ENCODE measurements at regions not wholly inside any gene's neighbourhood (a gene's known extent, or its start where the extent isn't known, plus 50 kb on each side); places are given as distances from the start of the nearest gene placed in this dataset.
"Not testable (repeated sequence)": the region's sequence is repeated elsewhere in the genome, so short reads cannot be mapped to it uniquely, and the experiment has no call there.

DNA sequence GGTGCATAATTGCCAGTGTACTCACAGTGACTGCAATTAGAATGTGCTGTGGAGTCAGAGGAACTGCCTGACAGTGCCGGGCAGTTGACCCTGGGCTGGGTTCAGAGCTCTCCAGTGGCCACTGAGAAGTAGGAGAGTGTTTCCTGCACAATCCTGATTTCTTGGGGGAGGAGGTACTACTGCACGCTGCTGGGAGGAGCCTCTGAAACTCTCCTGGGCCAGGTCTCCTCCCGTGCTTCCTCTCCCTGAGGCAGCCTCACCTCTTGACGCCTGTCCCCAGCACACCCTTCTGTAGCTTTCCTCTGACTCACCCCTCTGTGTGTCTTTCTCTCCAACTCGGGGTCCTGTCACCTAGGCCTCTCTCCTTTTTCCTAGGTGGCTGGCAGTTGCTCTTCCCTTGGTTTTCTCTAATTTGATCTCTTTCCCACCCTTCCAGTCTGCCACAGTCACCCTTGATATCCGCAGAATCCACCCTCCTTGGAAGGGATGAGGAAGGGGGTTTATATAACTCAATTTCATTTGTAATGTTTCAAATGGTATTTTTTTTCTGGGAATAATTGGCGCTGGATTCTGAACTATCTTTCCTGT, 264.7 kb upstream of the PLGLB2 start:
- H3K9ac ChIP-seq (ENCODE audit: low read length); H3K9me2 ChIP-seq (ENCODE audit: low read depth, low read length); H4K20me1 ChIP-seq (ENCODE audit: insufficient read depth, low read length); H3F3A ChIP-seq (ENCODE audit: insufficient read depth, low read length); H3K27me3 ChIP-seq (ENCODE audit: insufficient read depth, low read length); H3K27ac ChIP-seq (ENCODE audit: low read depth, low read length, poor library complexity, severe bottlenecking); H3K4me2 ChIP-seq (ENCODE audit: low read length); H2AFZ ChIP-seq (ENCODE audit: low read length); H3K4me3 ChIP-seq (ENCODE audit: low read depth, low read length, poor library complexity, severe bottlenecking); H3K79me2 ChIP-seq (ENCODE audit: insufficient read depth, low read length); H3K36me3 ChIP-seq (ENCODE audit: insufficient read depth, low read length); H3K9me3 ChIP-seq (ENCODE audit: low read length): not testable (repeated sequence)
- H3K4me1 ChIP-seq (ENCODE audit: insufficient read depth, low read length, severe bottlenecking), result peaks cover 26% of the 10 kb centered on the region

DNA sequence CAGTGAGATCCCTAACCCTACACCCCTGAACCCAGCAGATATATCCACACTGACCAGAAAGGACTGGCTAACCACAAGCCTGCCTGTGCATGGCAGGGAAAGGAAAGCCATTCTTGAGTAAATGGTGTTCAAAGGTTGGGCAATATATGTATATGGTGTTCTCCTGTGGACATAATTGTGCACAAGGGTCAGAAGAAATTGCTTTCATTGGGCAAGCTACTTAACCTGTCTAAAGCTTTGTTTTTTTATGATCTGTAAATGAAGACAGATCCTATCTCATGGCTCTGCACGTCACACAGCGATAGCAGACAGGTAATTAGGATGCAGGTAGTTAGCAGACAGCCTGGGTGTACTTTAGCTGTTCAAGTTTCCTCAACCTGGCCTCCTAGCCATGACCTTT, 263.5 kb upstream of the PLGLB2 start:
- not testable (repeated sequence) for H3K9ac ChIP-seq (ENCODE audit: low read length); H3K36me3 ChIP-seq (ENCODE audit: insufficient read depth, low read length); H3K27me3 ChIP-seq (ENCODE audit: insufficient read depth, low read length); H4K20me1 ChIP-seq (ENCODE audit: insufficient read depth, low read length); H2AFZ ChIP-seq (ENCODE audit: low read length); H3K9me3 ChIP-seq (ENCODE audit: low read length); H3K4me2 ChIP-seq (ENCODE audit: low read length); H3F3A ChIP-seq (ENCODE audit: insufficient read depth, low read length); H3K9me2 ChIP-seq (ENCODE audit: low read depth, low read length); H3K4me3 ChIP-seq (ENCODE audit: low read depth, low read length, poor library complexity, severe bottlenecking); H3K79me2 ChIP-seq (ENCODE audit: insufficient read depth, low read length)
- Histone ChIP-seq H3K4me1 (ENCODE audit: insufficient read depth, low read length, severe bottlenecking) (peaks cover 26% of the 10 kb centered on the region), H3K27ac (ENCODE audit: low read depth, low read length, poor library complexity, severe bottlenecking) (peak overlapping the region; percentile 89)

DNA sequence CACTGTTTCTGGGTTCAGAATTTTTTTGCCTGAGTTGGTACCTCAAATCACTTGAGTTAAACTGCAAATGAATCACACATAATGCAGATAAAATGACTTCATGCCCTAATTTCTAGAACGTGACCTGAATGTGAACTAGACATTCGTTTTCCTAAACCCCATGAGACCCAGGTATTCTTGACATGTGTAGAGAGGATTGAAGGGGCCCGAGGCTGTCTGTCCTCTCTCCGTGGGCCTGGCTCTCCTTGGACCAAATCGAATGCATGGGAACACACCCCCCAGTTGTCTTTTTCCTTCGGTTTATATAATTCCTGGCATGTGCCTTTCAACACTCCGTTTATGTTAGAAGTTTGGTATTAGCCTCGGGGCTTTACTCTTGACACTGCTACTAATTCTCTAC, 262.4 kb upstream of the PLGLB2 start:
- H3K4me2 ChIP-seq (ENCODE audit: low read length); H3K79me2 ChIP-seq (ENCODE audit: insufficient read depth, low read length): not testable (repeated sequence)

DNA sequence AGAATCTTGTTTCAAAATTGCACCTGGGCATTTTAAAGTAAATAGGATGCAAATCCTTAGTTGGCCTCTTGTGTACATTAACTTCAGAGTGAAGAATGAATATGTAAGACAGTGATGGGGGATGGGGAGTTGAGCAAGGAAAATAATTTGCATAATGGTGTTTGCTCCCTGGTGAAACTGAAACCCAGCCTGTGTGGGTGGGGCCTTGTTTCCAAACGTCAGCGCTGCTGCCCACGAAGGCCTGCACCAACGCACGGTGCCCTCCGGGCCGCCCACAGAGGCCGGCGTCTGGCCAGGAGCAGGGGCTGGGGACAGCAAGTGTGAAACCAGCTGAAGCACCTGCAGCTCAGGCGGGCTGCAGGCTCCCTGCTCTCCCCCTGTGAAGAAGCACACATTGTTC, 262.0 kb upstream of the PLGLB2 start:
- not testable (repeated sequence) for H3K27me3 ChIP-seq (ENCODE audit: insufficient read depth, low read length); H4K20me1 ChIP-seq (ENCODE audit: insufficient read depth, low read length); H3F3A ChIP-seq (ENCODE audit: insufficient read depth, low read length); H3K9ac ChIP-seq (ENCODE audit: low read length); H3K9me2 ChIP-seq (ENCODE audit: low read depth, low read length); H2AFZ ChIP-seq (ENCODE audit: low read length); H3K79me2 ChIP-seq (ENCODE audit: insufficient read depth, low read length); H3K36me3 ChIP-seq (ENCODE audit: insufficient read depth, low read length); H3K9me3 ChIP-seq (ENCODE audit: low read length)
- Histone ChIP-seq H3K27ac (ENCODE audit: low read depth, low read length, poor library complexity, severe bottlenecking) (peak overlapping the region; percentile 89), H3K4me1 (ENCODE audit: insufficient read depth, low read length, severe bottlenecking) (peaks cover 26% of the 10 kb centered on the region), H3K4me2 (ENCODE audit: low read length) (peak overlapping the region; percentile 59), H3K4me3 (ENCODE audit: low read depth, low read length, poor library complexity, severe bottlenecking) (peak overlapping the region; percentile 29)

More for the DNA sequence above, 262.4 kb upstream of the PLGLB2 start:
- not testable (repeated sequence) for H4K20me1 ChIP-seq (ENCODE audit: insufficient read depth, low read length); H3K9me2 ChIP-seq (ENCODE audit: low read depth, low read length); H3K27me3 ChIP-seq (ENCODE audit: insufficient read depth, low read length); H2AFZ ChIP-seq (ENCODE audit: low read length); H3K9ac ChIP-seq (ENCODE audit: low read length); H3F3A ChIP-seq (ENCODE audit: insufficient read depth, low read length); H3K9me3 ChIP-seq (ENCODE audit: low read length); H3K4me3 ChIP-seq (ENCODE audit: low read depth, low read length, poor library complexity, severe bottlenecking); H3K36me3 ChIP-seq (ENCODE audit: insufficient read depth, low read length)
- H3K27ac ChIP-seq (ENCODE audit: low read depth, low read length, poor library complexity, severe bottlenecking), result peak overlapping the region; percentile 89
- peaks cover 26% of the 10 kb centered on the region for H3K4me1 ChIP-seq (ENCODE audit: insufficient read depth, low read length, severe bottlenecking)

DNA sequence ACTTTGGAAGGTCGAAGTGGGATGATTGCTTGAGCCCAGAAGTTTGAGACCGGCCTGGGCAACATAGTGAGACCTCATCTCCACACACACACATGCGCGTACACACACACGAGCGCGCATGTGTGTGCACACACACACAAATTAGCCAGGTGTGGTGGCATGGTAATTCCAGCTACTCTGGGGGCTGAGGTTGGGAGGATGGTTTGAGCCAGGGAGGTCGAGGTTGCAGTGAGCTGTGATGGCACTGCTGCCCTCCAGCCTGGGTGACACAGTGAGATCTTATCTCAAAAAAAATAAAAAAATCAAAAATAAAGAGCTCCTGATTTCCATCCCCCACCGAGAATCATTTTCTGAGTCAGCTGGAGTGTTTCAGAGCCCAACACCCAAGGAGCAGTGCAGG, 261.5 kb upstream of the PLGLB2 start:
- Histone ChIP-seq H3K9ac (ENCODE audit: low read length) (peak overlapping the region; percentile 41; the same call in 1 of the 2 replicates), H3K27ac (ENCODE audit: low read depth, low read length, poor library complexity, severe bottlenecking) (peak overlapping the region; percentile 89), H3K4me2 (ENCODE audit: low read length) (peak overlapping the region; percentile 59), H3K4me1 (ENCODE audit: insufficient read depth, low read length, severe bottlenecking) (peaks cover 26% of the 10 kb centered on the region), H3K4me3 (ENCODE audit: low read depth, low read length, poor library complexity, severe bottlenecking) (peak overlapping the region; percentile 29)
- not testable (repeated sequence) for H3F3A ChIP-seq (ENCODE audit: insufficient read depth, low read length); H3K27me3 ChIP-seq (ENCODE audit: insufficient read depth, low read length); H3K79me2 ChIP-seq (ENCODE audit: insufficient read depth, low read length); H2AFZ ChIP-seq (ENCODE audit: low read length); H4K20me1 ChIP-seq (ENCODE audit: insufficient read depth, low read length); H3K9me3 ChIP-seq (ENCODE audit: low read length); H3K36me3 ChIP-seq (ENCODE audit: insufficient read depth, low read length); H3K9me2 ChIP-seq (ENCODE audit: low read depth, low read length)

DNA sequence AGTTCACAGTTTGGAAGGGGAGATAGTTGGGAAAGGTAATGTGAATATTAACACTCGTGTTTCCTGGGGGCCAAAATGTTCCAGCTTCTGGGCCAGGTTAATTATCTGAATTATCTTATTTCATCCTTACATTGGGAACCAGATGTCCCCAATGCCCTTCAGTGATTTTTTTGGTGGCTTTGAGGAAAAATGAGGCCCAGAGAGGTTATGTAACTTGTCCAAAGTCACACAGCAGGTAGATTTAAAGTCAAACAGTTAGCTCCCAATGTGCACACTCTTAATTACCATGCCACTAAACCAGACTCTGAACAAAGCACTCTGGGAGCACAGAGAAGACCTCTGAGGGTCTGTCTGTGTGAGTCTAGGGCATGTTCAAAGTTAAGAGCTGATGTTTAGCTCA, 259.9 kb upstream of the PLGLB2 start:
- H3K36me3 ChIP-seq (ENCODE audit: insufficient read depth, low read length); H3K4me3 ChIP-seq (ENCODE audit: low read depth, low read length, poor library complexity, severe bottlenecking); H3K9ac ChIP-seq (ENCODE audit: low read length); H4K20me1 ChIP-seq (ENCODE audit: insufficient read depth, low read length); H3K9me3 ChIP-seq (ENCODE audit: low read length); H2AFZ ChIP-seq (ENCODE audit: low read length); H3K4me2 ChIP-seq (ENCODE audit: low read length); H3K79me2 ChIP-seq (ENCODE audit: insufficient read depth, low read length); H3K27ac ChIP-seq (ENCODE audit: low read depth, low read length, poor library complexity, severe bottlenecking); H3K9me2 ChIP-seq (ENCODE audit: low read depth, low read length); H3F3A ChIP-seq (ENCODE audit: insufficient read depth, low read length); H3K27me3 ChIP-seq (ENCODE audit: insufficient read depth, low read length): not testable (repeated sequence)
- peaks cover 26% of the 10 kb centered on the region for H3K4me1 ChIP-seq (ENCODE audit: insufficient read depth, low read length, severe bottlenecking)

DNA sequence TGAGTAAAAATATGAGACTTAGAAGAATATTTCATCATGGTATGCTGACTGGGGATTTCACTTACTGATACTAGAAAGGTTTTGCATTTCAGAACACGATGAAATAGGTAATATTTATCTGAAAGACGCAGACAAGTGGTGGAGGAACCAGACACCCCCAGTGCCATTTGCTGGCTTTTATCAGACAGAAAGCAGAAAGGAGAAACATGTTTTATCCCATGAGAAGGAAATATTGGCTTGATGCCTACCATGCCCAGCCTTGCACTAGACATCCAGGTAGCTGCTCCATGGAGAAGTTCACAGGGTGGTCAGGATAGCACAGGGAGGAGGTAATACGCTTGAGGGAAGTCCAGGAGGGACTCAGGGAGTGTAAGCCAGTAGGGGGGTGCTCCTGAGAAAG, 258.9 kb upstream of the PLGLB2 start:
- H3K36me3 ChIP-seq (ENCODE audit: insufficient read depth, low read length); H4K20me1 ChIP-seq (ENCODE audit: insufficient read depth, low read length); H3K27ac ChIP-seq (ENCODE audit: low read depth, low read length, poor library complexity, severe bottlenecking); H3K4me2 ChIP-seq (ENCODE audit: low read length); H3K9me2 ChIP-seq (ENCODE audit: low read depth, low read length); H3F3A ChIP-seq (ENCODE audit: insufficient read depth, low read length); H3K9me3 ChIP-seq (ENCODE audit: low read length); H3K4me3 ChIP-seq (ENCODE audit: low read depth, low read length, poor library complexity, severe bottlenecking); H2AFZ ChIP-seq (ENCODE audit: low read length); H3K27me3 ChIP-seq (ENCODE audit: insufficient read depth, low read length); H3K79me2 ChIP-seq (ENCODE audit: insufficient read depth, low read length); H3K9ac ChIP-seq (ENCODE audit: low read length): not testable (repeated sequence)
- H3K4me1 ChIP-seq (ENCODE audit: insufficient read depth, low read length, severe bottlenecking), result peaks cover 26% of the 10 kb centered on the region

DNA sequence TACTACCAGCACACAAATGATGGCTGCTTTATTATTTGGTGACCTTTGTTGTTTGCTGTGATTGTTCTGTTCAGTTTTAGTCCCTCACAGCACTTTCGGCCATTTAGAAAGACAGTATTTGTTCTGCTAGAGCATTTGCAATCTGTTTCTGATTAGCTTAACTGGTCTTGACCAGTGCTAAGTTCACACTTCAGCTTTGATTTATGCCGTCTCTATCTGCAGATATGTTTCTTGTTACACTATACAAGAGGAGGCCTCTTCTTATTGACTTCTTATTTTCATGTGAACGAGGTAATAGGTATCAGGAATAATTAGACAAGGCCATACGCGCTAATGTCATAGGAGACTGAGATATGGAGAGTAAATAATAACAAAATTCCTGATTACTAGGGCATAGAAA, 253.0 kb upstream of the PLGLB2 start:
- not testable (repeated sequence) for H3F3A ChIP-seq (ENCODE audit: insufficient read depth, low read length); H3K36me3 ChIP-seq (ENCODE audit: insufficient read depth, low read length); H3K9ac ChIP-seq (ENCODE audit: low read length); H3K27me3 ChIP-seq (ENCODE audit: insufficient read depth, low read length); H3K9me2 ChIP-seq (ENCODE audit: low read depth, low read length); H3K4me3 ChIP-seq (ENCODE audit: low read depth, low read length, poor library complexity, severe bottlenecking); H4K20me1 ChIP-seq (ENCODE audit: insufficient read depth, low read length); H3K9me3 ChIP-seq (ENCODE audit: low read length); H2AFZ ChIP-seq (ENCODE audit: low read length); H3K79me2 ChIP-seq (ENCODE audit: insufficient read depth, low read length); H3K4me2 ChIP-seq (ENCODE audit: low read length); H3K27ac ChIP-seq (ENCODE audit: low read depth, low read length, poor library complexity, severe bottlenecking)
- H3K4me1 ChIP-seq (ENCODE audit: insufficient read depth, low read length, severe bottlenecking), result peaks cover 36% of the 10 kb centered on the region
